HG03432 (cell line): ENCODE measurements at regions not wholly inside any gene's neighbourhood (a gene's known extent, or its start where the extent isn't known, plus 50 kb on each side); places are given as distances from the start of the nearest gene placed in this dataset.

Source experiments
- ATAC-seq: cut with Tn5 transposase; IDR thresholded peaks from one replicate; pipeline ENCODE4 v1.9.1; 2021; ENCODE audit warnings: mild to moderate bottlenecking, moderate library complexity; ENCODE audit not compliant: unreplicated experiment

DNA sequence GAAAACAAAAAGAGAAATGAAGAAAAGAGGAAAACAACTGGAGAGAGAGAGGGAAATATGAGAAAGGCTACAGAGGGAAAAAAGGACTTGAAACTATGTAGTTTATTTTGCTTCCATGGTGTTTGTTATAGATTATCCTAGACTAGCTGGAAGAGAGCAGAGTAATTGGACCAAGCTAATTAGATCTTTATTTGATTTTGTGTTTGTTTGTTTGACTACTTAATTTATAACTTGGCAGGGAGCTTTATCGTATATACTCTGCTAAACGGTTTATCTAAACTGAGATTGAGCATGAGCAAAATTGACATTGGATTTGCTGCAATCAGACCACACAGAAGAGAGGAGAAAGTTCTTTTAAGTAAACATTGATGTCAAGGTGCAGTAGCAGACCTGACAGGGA, 443.8 kb upstream of the USP24 start:
- no peak for ATAC-seq

- no peak for ATAC-seq
These were observed 439.6 kb upstream of the USP24 start for GRCh38 chr1:55654750-55655149.

DNA sequence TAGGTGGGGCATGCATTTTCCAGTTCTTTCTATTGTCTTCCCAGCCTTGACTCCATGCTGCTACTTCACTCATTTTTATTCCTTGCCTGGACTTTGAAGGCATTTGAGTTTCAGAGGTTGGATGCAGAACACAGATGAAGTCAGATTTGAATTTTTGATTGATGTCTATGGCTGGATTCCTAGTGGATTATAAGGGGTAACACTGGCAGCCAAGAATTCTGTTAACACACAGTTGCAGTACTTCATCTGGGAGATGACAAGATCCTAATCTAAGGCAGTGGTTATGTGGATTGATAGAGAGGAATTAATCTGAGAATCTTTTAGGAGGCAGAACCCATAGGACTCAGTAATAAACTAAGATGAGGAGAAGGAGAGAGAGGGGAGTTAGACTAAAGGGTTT, 439.0 kb upstream of the USP24 start:
- ATAC-seq: no peak

- ATAC-seq: no peak
These were observed 435.3 kb upstream of the USP24 start for GRCh38 chr1:55650444-55650843.

- no peak for ATAC-seq
These were observed 431.0 kb upstream of the USP24 start for GRCh38 chr1:55646181-55646580.

- ATAC-seq: no peak
These were observed 430.1 kb upstream of the USP24 start for GRCh38 chr1:55645270-55645669.

DNA sequence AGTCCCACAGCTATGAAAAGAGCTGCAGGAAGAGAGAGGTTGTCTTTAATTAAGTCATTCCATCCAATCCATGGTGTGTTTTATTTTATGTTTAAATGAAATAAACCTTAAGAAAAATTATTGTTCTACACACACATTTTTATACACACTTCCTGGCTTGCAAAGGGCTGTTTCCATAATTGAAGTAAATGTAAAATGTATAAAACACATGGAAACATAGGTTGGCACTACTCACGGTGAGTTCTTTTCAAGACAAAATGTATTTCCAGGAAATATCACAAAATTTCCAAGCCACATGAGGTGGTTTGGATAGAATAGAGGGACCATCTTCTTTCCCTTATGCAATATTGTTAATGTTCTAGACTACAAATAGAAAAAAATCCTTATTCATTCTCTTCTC, 426.8 kb upstream of the USP24 start:
- no peak for ATAC-seq

DNA sequence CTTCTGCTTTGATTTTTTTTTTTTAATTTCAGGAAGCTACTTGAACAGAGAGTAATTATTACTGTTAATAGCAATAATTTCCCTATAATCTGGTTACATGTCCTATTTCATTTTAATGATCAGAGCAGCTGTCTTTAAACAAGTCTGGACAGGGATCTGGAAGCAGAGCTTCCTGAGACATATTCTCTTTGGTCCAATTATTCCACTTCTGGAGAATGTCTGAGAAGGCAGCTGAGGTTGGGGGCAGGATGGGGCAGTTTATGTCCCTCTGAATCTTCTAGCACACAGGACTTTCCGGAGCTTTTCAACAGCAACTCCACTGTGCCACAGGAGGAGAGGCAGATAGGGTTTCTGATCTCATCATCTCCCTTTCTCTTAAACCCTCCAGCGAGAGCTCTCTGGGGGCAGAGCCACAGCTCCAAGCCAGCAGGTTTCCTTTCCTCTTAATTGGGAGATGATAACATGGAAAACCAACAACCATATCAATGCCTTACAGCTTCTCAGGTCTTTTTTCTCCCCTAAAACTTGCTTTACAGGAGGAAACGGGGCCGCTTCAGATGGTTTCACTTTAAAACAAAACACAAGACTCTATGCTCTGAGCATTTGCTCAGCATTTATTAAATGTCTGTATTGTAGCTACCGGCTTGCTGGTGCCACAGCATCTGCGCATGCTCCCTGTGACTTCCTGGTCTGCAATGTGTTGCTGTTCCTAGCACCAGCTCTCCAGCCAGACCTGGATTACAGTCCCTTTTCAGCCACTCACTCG, 425.7 kb upstream of the USP24 start:
- peak; percentile 65 for ATAC-seq

- no peak for ATAC-seq
These were observed 424.4 kb upstream of the USP24 start for GRCh38 chr1:55639526-55639925.

DNA sequence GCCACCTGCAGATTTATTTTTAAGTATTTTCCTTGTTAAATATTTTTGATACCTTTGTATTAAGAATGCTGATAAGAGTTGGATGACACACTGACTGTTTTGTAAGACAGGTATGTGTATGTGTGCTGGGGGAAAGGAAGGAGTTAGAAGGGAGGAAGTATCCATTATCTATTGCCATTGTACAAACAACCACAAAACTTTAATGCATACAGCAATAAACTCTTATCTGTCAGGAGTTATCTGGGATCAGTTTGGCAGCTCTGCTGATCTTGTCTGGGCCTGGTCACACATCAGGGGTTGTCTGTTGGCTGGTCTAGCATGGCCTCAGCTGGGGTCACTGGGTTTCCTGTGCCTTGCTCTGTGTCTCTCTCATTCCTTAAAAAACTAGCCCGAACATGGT, 423.9 kb upstream of the USP24 start:
- no peak for ATAC-seq

- no peak for ATAC-seq
These were observed 421.5 kb upstream of the USP24 start for GRCh38 chr1:55636696-55637095.

- no peak for ATAC-seq
These were observed 420.7 kb upstream of the USP24 start for GRCh38 chr1:55635856-55636255.

DNA sequence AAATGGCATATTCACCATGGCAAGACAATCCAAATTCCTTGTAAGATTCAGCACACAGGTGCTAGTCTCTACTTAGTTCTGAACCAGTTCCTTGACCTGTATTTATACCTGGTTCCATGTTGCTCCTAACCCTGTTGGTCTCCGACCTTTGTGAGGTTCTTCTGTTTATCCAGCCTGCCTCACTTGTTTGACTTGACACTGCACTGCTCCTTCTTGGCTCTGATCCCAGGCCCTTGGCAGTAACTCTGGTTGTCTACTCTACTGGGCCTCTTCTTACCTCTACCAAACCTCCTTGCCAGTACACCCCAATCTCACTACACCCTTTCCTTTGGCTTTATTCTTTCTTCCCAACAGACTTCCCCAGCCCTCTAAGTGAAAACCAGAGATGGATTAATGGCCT, 419.4 kb upstream of the USP24 start:
- no peak for ATAC-seq

GRCh38 chr1:55632906-55633305, 417.7 kb upstream of the USP24 start:
- no peak for ATAC-seq

DNA sequence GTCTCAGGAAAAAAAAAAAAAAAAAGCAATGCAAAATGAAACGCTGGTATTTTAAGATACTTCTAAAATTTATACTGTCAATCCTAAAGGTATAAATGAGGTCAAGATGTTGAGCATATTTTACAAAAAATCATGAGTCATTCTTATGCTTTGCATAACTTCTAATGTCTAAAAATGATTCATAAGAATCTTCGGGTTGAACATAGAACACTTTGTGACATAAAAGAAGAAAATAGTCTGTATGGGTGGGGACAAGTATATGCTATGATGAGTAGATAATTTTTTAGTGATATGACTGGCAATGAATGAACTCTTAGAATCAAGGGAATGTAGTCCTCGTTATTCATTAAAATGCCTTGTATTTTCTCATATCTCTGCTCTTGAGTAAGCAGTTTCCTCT, 416.9 kb upstream of the USP24 start:
- no peak for ATAC-seq

DNA sequence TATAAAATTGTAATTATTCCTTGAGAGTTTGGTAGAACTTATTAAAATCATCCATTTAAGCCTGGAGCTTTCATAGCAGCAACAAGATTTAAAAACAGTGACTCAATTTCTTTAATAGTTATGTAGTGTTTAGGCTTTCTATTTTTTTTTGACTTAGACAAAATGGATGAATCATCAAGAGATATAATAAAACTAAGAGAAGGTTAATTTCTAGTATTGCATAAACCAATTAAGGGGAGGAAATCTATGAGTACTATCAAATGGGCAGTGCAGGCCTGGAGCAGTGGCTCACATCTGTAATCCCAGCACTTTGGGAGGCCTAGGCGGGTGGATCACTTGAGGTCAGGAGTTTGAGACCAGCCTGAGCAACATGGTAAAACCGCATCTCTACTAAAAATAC, 416.3 kb upstream of the USP24 start:
- no peak for ATAC-seq

DNA sequence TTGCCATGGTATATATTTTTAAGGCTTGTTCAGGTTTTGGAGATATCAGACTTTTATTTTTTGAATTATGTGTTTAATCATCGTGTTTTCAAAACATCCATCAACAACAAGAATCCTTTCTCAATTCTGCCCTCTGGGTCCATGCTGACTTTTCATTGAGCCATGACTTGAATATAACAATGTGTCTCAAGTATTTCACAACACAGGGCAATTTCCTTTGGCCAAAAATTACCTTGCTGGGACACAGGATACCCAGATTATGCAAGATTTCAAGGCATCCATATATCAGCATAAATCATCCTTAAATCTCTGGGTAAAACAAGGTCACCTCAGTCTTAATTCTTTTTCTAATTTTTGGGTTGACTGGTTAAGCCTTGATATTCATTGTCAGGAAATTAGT, 411.2 kb upstream of the USP24 start:
- no peak for ATAC-seq

DNA sequence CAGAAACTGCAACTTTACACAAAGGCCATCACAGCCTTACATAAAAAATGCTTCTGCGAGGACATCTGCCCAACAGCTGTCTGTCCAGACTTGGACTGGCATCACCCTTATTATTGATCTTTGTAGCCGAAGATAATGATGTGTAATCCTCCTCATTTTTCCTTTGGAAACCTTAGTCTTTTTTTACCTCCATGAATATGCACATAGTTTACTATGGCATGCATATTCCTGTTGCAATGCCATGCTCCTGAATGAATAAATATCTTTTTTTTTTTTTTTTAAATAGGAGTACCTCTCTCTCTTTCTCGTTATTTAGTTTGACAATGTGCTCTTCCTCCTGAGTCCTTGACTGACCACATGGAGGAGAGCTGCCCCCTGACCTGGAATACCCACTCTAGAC, 409.6 kb upstream of the USP24 start:
- ATAC-seq: no peak

DNA sequence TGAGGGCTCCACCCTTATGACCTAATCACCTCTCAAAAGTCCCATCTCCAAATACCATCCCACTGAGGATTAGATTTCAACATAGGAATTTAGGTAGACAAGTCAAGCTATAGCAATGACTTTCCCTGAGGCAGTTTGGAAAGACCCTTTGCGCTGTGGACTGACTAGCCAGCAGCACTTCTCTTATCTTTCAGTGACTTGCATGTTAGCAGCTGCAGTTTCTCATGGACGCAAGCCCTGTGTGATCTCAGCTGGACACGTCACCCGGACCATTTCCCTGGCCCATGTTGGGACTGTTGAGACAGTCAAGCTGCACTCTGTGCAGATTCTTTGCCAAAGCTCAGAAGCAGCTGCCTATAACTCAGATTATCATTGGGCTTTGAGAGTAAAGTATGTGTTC, 408.1 kb upstream of the USP24 start:
- ATAC-seq: no peak

DNA sequence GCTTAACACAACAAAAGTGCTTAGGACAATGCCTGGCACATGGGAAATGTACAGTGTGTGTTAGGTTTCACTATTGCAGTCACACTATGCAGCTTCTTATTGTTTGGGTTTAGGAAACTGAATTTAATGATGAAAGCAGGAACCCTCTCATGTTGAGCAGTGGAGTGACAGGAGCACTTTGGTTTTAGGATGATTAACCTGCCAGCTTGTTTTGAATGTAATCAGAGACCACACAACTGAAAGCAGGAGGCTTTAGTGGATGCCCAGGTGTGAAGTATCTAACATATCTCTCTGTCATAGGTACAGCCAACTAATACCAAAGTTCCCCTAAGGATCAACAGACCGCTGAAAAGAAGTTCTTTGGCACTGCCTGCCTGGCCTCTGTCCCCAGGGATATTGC, 406.9 kb upstream of the USP24 start:
- ATAC-seq: no peak

DNA sequence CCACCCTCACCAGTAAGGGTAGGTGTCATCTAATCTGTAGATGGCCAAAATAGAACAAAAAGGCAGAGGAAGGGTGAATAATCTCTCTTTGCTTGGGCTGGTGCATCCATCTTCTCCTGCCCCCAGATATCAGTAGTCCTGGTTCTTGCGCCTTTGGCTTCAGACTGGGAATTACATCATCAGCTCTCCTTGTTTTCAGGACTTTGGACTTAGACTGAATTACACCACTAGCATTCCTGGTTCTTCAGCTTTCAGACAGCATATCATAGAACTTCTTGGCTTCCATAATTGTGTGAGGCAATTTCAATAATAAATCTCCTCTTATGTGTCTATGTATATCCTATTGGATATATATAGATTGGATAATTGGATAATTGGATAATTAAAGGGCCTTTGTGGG, 403.0 kb upstream of the USP24 start:
- no peak for ATAC-seq

DNA sequence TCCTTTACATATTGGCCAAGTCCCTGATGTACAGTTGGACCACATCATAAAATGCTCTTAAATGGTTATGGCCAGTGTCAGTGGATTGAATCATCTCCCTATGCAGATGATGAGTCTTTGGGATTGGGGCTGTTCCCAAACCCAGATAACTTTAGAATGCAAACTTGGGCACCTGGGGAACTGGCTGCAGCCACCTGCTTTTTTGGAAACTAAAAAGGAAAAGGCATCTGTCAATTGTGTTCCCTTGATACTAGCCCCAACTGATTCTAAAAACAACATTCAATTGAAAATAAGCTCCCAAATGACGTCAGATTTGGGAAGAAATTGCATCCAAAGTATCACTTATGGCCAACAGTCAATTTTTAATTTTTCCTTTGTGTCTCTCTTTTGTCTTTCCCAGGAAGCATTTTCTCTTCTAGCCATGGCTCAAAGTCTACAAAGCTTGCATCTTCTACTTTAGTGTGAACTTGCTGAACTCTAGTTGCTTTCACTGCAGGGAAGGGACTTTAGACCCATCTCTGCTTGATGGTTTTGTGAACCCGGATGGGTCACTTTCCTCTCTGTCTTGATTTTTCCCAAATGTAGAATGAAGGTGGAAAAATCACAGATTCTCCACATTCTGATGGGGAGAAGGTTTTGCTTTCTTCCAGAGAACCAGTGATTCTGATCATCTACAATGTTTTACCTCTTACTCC, 402.3 kb upstream of the USP24 start:
- ATAC-seq: no peak

DNA sequence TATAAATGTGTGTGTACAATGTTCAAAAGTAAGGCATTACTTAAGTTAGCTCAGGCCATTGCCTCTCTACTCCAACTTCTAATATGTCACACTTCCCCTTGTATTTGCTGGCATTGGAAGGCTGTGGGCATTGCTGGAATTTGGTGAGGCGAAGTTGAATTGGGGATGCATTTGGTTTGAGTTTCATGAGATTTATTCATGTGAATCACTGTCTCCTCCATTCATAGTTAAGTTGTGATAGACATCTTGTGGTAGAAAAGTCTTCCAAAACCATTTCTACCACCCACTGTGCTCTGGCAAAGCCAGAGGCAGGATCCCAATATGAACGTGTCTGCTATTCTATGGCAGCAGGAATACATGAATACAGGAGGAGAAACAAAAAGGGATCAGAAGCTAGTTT, 397.8 kb upstream of the USP24 start:
- ATAC-seq: no peak
